Neural progenitor cell (in vitro differentiated cells): ENCODE measurements at regions not wholly inside any gene's neighbourhood (a gene's known extent, or its start where the extent isn't known, plus 50 kb on each side); places are given as distances from the start of the nearest gene placed in this dataset.

ENCODE experiments used
- DNase-seq: peaks from one replicate; pipeline ENCODE4 v3.0.0-alpha.2; 2016; ENCODE audit warnings: low spot score
- H2AFZ ChIP-seq: fragments of 200-600 bp; sonication (generic); replicated peaks from 2 replicates; pipeline ENCODE4 v1.6.1; 2016; ENCODE audit warnings: antibody characterized with exemption
- H3F3A ChIP-seq: fragments of 200-600 bp; sonication (generic); 2 replicates; pipeline ENCODE4 v1.6.1; 2016; ENCODE audit warnings: antibody characterized with exemption, low read depth
- H3K27ac ChIP-seq: fragments of 200-600 bp; sonication (generic); 2 replicates; pipeline ENCODE4 v1.5.1; 2016; ENCODE audit warnings: mild to moderate bottlenecking
- H3K27me3 ChIP-seq: fragments of 200-600 bp; sonication (generic); 2 replicates; pipeline ENCODE4 v1.6.1; 2016; ENCODE audit warnings: mild to moderate bottlenecking, moderate library complexity
- H3K36me3 ChIP-seq: fragments of 200-600 bp; sonication (generic); 2 replicates; pipeline ENCODE4 v1.5.1; 2016
- H3K4me1 ChIP-seq: fragments of 200-600 bp; sonication (generic); 2 replicates; pipeline ENCODE4 v1.6.1; 2016; ENCODE audit warnings: mixed run types
- H3K4me2 ChIP-seq: fragments of 200-600 bp; sonication (generic); 2 replicates; pipeline ENCODE4 v1.6.1; 2016
- H3K4me3 ChIP-seq: fragments of 200-600 bp; sonication (generic); 2 replicates; pipeline ENCODE4 v1.5.1; 2016
- H3K79me2 ChIP-seq: fragments of 200-600 bp; sonication (generic); 2 replicates; pipeline ENCODE4 v1.6.1; 2016; ENCODE audit warnings: low read depth
- H3K9ac ChIP-seq: fragments of 200-600 bp; sonication (generic); 2 replicates; pipeline ENCODE4 v1.6.1; 2016
- H3K9me3 ChIP-seq: fragments of 200-600 bp; sonication (generic); 2 replicates; pipeline ENCODE4 v1.5.1; 2016; ENCODE audit warnings: low read depth
- H4K20me1 ChIP-seq: fragments of 200-600 bp; sonication (generic); 2 replicates; pipeline ENCODE4 v1.6.1; 2016; ENCODE audit warnings: low read depth
- H3K27ac Mint-ChIP-seq: 3 replicates; pipeline ENCODE4 v1.8.0; 2021; ENCODE audit warnings: mixed read lengths
- H3K27me3 Mint-ChIP-seq: 2 replicates; pipeline ENCODE4 v1.8.0; 2022; ENCODE audit warnings: low read depth, mild to moderate bottlenecking, inconsistent platforms, moderate library complexity, mixed read lengths; ENCODE audit not compliant: insufficient read depth
- H3K36me3 Mint-ChIP-seq: 3 replicates; pipeline ENCODE4 v1.8.0; 2021; ENCODE audit warnings: mixed read lengths
- H3K4me1 Mint-ChIP-seq: 3 replicates; pipeline ENCODE4 v1.8.0; 2021; ENCODE audit warnings: mixed read lengths
- H3K4me3 Mint-ChIP-seq: 3 replicates; pipeline ENCODE4 v1.8.0; 2021; ENCODE audit warnings: mild to moderate bottlenecking, moderate library complexity, mixed read lengths
- H3K9me3 Mint-ChIP-seq: 3 replicates; pipeline ENCODE4 v1.8.0; 2020; ENCODE audit warnings: mixed read lengths
- CTCF ChIP-seq: fragments of 200-600 bp; sonication (generic); IDR thresholded peaks from 2 replicates; pipeline ENCODE4 v1.5.1; 2017; ENCODE audit warnings: antibody characterized with exemption, mild to moderate bottlenecking
- EZH2 ChIP-seq: fragments of 200-600 bp; sonication (generic); IDR thresholded peaks from 2 replicates; pipeline ENCODE4 v1.6.1; 2017; ENCODE audit warnings: antibody characterized with exemption, mild to moderate bottlenecking, moderate library complexity
- EZH2phosphoT487 ChIP-seq: fragments of 200-600 bp; sonication (generic); IDR thresholded peaks from 2 replicates; pipeline ENCODE4 v1.6.1; 2017; ENCODE audit warnings: antibody characterized with exemption

DNA sequence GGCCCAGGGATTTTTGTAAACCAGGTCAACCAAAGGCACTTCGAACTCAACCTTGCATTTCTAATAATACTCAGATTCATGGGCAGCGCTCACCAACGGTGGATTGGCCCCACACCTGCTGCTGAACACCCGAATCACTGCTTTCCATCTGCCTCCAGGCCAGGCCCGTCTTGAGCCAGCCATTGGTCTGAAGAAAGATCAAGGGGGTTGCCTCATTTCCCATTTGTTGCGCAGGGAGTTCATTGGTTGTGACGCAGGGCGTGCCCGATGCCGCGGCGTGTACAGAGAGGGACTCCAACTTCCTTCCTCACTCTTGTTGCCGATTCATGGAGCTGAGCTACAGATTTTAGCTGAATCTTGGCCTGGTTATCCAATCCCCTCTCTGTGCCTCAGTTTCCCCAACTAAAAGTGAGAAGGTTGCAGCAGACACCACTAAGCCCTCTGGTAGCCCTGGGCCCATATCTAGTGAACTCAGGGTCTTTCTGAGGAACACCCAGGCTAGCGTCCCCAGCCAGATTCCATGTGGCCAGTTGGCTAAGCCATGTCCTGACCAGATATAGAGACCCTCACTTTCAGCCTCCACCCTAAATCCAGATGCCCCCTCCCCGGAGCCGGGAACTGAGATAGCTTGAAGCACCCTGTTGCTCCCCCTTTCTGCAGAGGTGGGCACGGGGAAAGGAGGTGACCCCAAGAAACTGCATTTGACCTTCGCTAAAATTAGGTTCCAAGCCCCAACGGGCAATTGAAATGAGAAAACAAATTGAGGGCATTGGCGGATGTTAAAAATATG is 60.9 kb upstream of the HPCAL1 start:
- H3K27me3 Mint-ChIP-seq = peaks cover 5% of the 10 kb centered on the region
- peaks cover 2% of the 10 kb centered on the region for H3K4me1 Mint-ChIP-seq
- H3K36me3 Mint-ChIP-seq = no peaks in the 10 kb centered on the region
- no peaks in the 10 kb centered on the region for H3K27me3 ChIP-seq
- H3K27ac ChIP-seq = no peak overlapping the region
- no peak overlapping the region for H2AFZ ChIP-seq
- no peaks in the 10 kb centered on the region for H4K20me1 ChIP-seq
- H3K27ac Mint-ChIP-seq = no peak overlapping the region
- H3K9me3 Mint-ChIP-seq = no peaks in the 10 kb centered on the region
- H3K4me3 ChIP-seq = no peak overlapping the region
- H3K36me3 ChIP-seq = no peaks in the 10 kb centered on the region
- no peak overlapping the region for H3K9ac ChIP-seq
- no peak overlapping the region for H3K4me3 Mint-ChIP-seq
- no peaks in the 10 kb centered on the region for H3K9me3 ChIP-seq
- DNase-seq = no peak
- TF ChIP-seq EZH2phosphoT487 (no peak), EZH2 (no peak)
- H3F3A ChIP-seq = no peaks in the 10 kb centered on the region
- H3K4me2 ChIP-seq = no peak overlapping the region
- peaks cover 4% of the 10 kb centered on the region for H3K4me1 ChIP-seq
- H3K79me2 ChIP-seq = no peaks in the 10 kb centered on the region

DNA sequence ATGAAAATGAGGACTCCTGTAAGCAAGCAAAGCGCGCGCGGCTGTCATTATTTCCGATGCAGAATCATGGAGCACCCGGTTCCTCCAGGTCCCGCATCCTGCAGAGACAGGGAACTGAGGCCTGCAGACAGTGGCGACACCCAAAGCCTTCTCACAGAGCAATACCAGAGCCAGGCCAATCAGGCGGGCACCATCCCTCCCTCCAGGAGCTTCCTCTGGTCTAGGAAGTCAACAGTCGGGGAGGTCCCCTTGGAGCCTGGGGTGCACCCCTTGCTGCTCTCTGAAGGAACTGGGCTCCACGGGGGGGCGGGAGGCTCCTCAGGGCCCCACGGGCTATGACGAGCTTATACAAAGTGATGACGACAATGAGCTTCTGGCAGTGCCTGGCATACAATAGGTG is 60.3 kb upstream of the HPCAL1 start:
- Mint-ChIP-seq H3K27ac (no peak overlapping the region), H3K9me3 (no peaks in the 10 kb centered on the region), H3K36me3 (no peaks in the 10 kb centered on the region), H3K4me1 (peaks cover 2% of the 10 kb centered on the region), H3K27me3 (peaks cover 5% of the 10 kb centered on the region), H3K4me3 (no peak overlapping the region)
- no peaks in the 10 kb centered on the region for H3K36me3 ChIP-seq
- H3K27me3 ChIP-seq = no peaks in the 10 kb centered on the region
- peaks cover 4% of the 10 kb centered on the region for H3K4me1 ChIP-seq
- no peak overlapping the region for H3K4me3 ChIP-seq
- H4K20me1 ChIP-seq = no peaks in the 10 kb centered on the region
- no peaks in the 10 kb centered on the region for H3F3A ChIP-seq
- DNase-seq = no peak
- H2AFZ ChIP-seq = no peak overlapping the region
- no peak overlapping the region for H3K27ac ChIP-seq
- TF ChIP-seq EZH2 (no peak), CTCF (no peak), EZH2phosphoT487 (no peak)
- H3K9me3 ChIP-seq = no peaks in the 10 kb centered on the region
- no peak overlapping the region for H3K4me2 ChIP-seq
- no peak overlapping the region for H3K9ac ChIP-seq
- no peaks in the 10 kb centered on the region for H3K79me2 ChIP-seq

- Mint-ChIP-seq H3K36me3 (no peaks in the 10 kb centered on the region), H3K27ac (no peak overlapping the region), H3K4me3 (no peak overlapping the region), H3K4me1 (peaks cover 2% of the 10 kb centered on the region), H3K9me3 (no peaks in the 10 kb centered on the region), H3K27me3 (peaks cover 2% of the 10 kb centered on the region)
- no peaks in the 10 kb centered on the region for H3K36me3 ChIP-seq
- TF ChIP-seq EZH2phosphoT487 = no peak
- no peak for TF ChIP-seq CTCF
- TF ChIP-seq EZH2 = no peak
- H4K20me1 ChIP-seq = no peaks in the 10 kb centered on the region
- H3F3A ChIP-seq = no peaks in the 10 kb centered on the region
- no peaks in the 10 kb centered on the region for H3K9me3 ChIP-seq
- H3K27me3 ChIP-seq = no peaks in the 10 kb centered on the region
- peaks cover 4% of the 10 kb centered on the region for H3K4me1 ChIP-seq
- no peak overlapping the region for H3K27ac ChIP-seq
- no peak overlapping the region for H3K9ac ChIP-seq
- no peak for DNase-seq
- no peak overlapping the region for H3K4me3 ChIP-seq
- no peaks in the 10 kb centered on the region for H3K79me2 ChIP-seq
- no peak overlapping the region for H2AFZ ChIP-seq
- H3K4me2 ChIP-seq = no peak overlapping the region
These were observed 59.4 kb upstream of the HPCAL1 start for GRCh38 chr2:10242998-10243925.

- Mint-ChIP-seq H3K9me3 (no peaks in the 10 kb centered on the region), H3K36me3 (no peaks in the 10 kb centered on the region), H3K4me3 (no peak overlapping the region), H3K4me1 (peaks cover 2% of the 10 kb centered on the region), H3K27me3 (peaks cover 2% of the 10 kb centered on the region), H3K27ac (no peak overlapping the region)
- Histone ChIP-seq H3F3A (no peaks in the 10 kb centered on the region), H4K20me1 (no peaks in the 10 kb centered on the region), H3K4me3 (no peak overlapping the region), H2AFZ (no peak overlapping the region), H3K4me1 (peaks cover 4% of the 10 kb centered on the region), H3K79me2 (no peaks in the 10 kb centered on the region), H3K27me3 (no peaks in the 10 kb centered on the region), H3K9ac (no peak overlapping the region), H3K36me3 (no peaks in the 10 kb centered on the region), H3K4me2 (no peak overlapping the region), H3K9me3 (no peaks in the 10 kb centered on the region), H3K27ac (no peak overlapping the region)
- no peak for TF ChIP-seq EZH2phosphoT487
- no peak for TF ChIP-seq CTCF
- TF ChIP-seq EZH2 = no peak
- no peak for DNase-seq
These were observed 58.8 kb upstream of the HPCAL1 start for GRCh38 chr2:10243926-10244270.
